Natural killer cell (primary cell): ENCODE measurements at regions not wholly inside any gene's neighbourhood (a gene's known extent, or its start where the extent isn't known, plus 50 kb on each side); places are given as distances from the start of the nearest gene placed in this dataset.

ENCODE experiments used
- ATAC-seq, 3 donors: fragments of 150-1000 bp in 2 of 3; fragments of 200-7000 bp in 1 of 3; cut with Tn5 transposase; 1 replicate in 1 of 3; 2 replicates in 2 of 3; pipeline ENCODE4 v1.10.0; 2021; ENCODE audit warnings: mild to moderate bottlenecking in 2 of 3, moderate library complexity in 2 of 3
- DNase-seq, 2 donors: peaks; one replicate each; pipeline versions ENCODE4 v3.0.0 to v3.0.0-alpha.2; 2013 to 2021; ENCODE audit warnings: mixed read lengths in 1 of 2
- H3K27ac ChIP-seq: one replicate; pipeline ENCODE4 v1.5.1; 2013; ENCODE audit warnings: mild to moderate bottlenecking, low read length
- H3K27me3 ChIP-seq: one replicate; pipeline ENCODE4 v1.6.1; 2013; ENCODE audit warnings: low read length; ENCODE audit not compliant: control insufficient read depth, insufficient read depth
- H3K36me3 ChIP-seq: one replicate; pipeline ENCODE4 v1.6.1; 2013; ENCODE audit warnings: low read length; ENCODE audit not compliant: control insufficient read depth, insufficient read depth
- H3K4me1 ChIP-seq: one replicate; pipeline ENCODE4 v1.6.1; 2013; ENCODE audit warnings: low read length; ENCODE audit not compliant: control insufficient read depth, insufficient read depth
- H3K4me3 ChIP-seq: one replicate; pipeline ENCODE4 v1.5.1; 2013; ENCODE audit warnings: low read length
- H3K9me3 ChIP-seq: one replicate; pipeline ENCODE4 v1.6.1; 2013; ENCODE audit warnings: low read length; ENCODE audit not compliant: control insufficient read depth, insufficient read depth
- H3K27ac Mint-ChIP-seq, 2 donors: one replicate each; pipeline ENCODE4 v1.8.0; 2022; ENCODE audit warnings: mild to moderate bottlenecking in 2 of 2, mixed read lengths in 2 of 2, moderate library complexity in 1 of 2
- H3K27me3 Mint-ChIP-seq, 2 donors: one replicate each; pipeline ENCODE4 v1.8.0; 2022; ENCODE audit warnings: low read depth in 2 of 2, mixed read lengths in 2 of 2
- H3K36me3 Mint-ChIP-seq: one replicate; pipeline ENCODE4 v1.8.0; 2022; ENCODE audit warnings: mixed read lengths
- H3K4me1 Mint-ChIP-seq, 2 donors: one replicate each; pipeline ENCODE4 v1.8.0; 2022; ENCODE audit warnings: mixed read lengths in 2 of 2
- H3K4me3 Mint-ChIP-seq: one replicate; pipeline ENCODE4 v1.8.0; 2022; ENCODE audit warnings: mild to moderate bottlenecking, moderate library complexity, mixed read lengths
- H3K9me3 Mint-ChIP-seq, 2 donors: one replicate each; pipeline ENCODE4 v1.8.0; 2022; ENCODE audit warnings: mixed read lengths in 2 of 2
- WGBS: methylation state at CpG from one replicate; pipeline ENCODE4 v1.1.7; 2013; ENCODE audit warnings: missing lambda C conversion rate; ENCODE audit not compliant: insufficient coverage; 5-methylcytosine and 5-hydroxymethylcytosine counted together
- intact Hi-C: fragments of 100-400 bp; cut with micrococcal nuclease; formaldehyde crosslinking; loops from one replicate; pipeline ENCODE4 v1.14.2; 2022
- TF ChIP-seq, protein P1 (sequence below): fragments of 200-600 bp; IDR thresholded peaks from one replicate; pipeline ENCODE4 v1.8.0; 2022; ENCODE audit warnings: antibody characterized with exemption

DNA sequence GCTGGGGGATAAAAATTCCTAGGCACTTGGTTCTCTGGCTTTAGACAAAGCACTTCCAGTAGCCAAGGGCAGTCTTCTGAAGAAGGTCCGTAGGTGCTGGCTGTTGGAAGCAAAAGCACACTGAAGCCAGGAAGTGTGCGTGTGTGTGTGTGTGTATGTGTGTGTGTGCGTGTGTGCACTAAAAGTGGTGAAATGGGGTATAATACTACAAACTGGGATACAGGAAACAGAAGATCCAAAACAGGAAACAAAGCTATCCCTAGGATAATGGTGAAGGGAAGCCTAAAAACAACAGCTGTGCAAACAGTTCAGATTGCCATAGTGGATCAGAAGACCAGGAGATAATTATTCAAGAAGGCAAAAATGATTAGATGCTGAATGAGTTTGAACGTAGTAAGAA, 103.4 kb downstream of the IL20RB start:
- Mint-ChIP-seq H3K9me3 (no peaks in the 10 kb centered on the region), H3K27me3 (peaks cover 2 to 19% of the 10 kb centered on the region in 2 donors), H3K4me3 (no peak overlapping the region), H3K36me3 (no peaks in the 10 kb centered on the region), H3K4me1 (no peaks in the 10 kb centered on the region), H3K27ac (no peak overlapping the region)
- Histone ChIP-seq H3K9me3 (no peaks in the 10 kb centered on the region), H3K27me3 (no peaks in the 10 kb centered on the region), H3K27ac (no peak overlapping the region), H3K36me3 (no peaks in the 10 kb centered on the region), H3K4me1 (no peaks in the 10 kb centered on the region), H3K4me3 (no peak overlapping the region)
- ATAC-seq: no peak
- intact Hi-C loops: no loop called here
- TF ChIP-seq, protein P1, sequence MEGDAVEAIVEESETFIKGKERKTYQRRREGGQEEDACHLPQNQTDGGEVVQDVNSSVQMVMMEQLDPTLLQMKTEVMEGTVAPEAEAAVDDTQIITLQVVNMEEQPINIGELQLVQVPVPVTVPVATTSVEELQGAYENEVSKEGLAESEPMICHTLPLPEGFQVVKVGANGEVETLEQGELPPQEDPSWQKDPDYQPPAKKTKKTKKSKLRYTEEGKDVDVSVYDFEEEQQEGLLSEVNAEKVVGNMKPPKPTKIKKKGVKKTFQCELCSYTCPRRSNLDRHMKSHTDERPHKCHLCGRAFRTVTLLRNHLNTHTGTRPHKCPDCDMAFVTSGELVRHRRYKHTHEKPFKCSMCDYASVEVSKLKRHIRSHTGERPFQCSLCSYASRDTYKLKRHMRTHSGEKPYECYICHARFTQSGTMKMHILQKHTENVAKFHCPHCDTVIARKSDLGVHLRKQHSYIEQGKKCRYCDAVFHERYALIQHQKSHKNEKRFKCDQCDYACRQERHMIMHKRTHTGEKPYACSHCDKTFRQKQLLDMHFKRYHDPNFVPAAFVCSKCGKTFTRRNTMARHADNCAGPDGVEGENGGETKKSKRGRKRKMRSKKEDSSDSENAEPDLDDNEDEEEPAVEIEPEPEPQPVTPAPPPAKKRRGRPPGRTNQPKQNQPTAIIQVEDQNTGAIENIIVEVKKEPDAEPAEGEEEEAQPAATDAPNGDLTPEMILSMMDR: no peak
- WGBS: 86% methylated on average over 4 of the region's 4 CpGs
- DNase-seq: no peak

DNA sequence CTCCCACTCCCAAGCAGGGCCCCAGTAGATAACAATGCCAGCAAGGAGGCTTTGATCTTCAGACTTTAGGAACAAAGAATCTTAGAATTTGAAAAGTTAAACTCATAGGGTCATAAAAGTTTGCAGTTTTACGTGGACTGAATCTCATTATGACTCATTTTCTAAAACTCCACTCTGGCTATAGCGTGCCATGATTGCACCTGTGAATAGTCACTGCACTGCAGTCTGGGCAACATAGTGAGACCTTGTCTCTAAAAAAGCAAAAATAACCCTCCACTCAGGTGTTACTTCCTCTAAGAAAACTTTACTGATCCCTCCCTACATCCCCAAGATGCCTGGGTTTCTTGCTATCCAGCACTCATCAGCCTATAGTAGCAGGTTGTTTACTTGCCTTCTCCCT, 104.5 kb downstream of the IL20RB start:
- Mint-ChIP-seq H3K4me1 (no peaks in the 10 kb centered on the region), H3K4me3 (no peak overlapping the region), H3K27me3 (peaks cover 8 to 16% of the 10 kb centered on the region in 2 donors), H3K27ac (no peak overlapping the region), H3K9me3 (no peaks in the 10 kb centered on the region), H3K36me3 (no peaks in the 10 kb centered on the region)
- Histone ChIP-seq H3K27me3 (no peaks in the 10 kb centered on the region), H3K36me3 (no peaks in the 10 kb centered on the region), H3K4me1 (no peaks in the 10 kb centered on the region), H3K27ac (no peak overlapping the region), H3K4me3 (no peak overlapping the region), H3K9me3 (no peaks in the 10 kb centered on the region)
- 72% methylated on average over 2 of the region's 2 CpGs for WGBS
- intact Hi-C loops: no loop called here
- TF ChIP-seq, protein P1: no peak
- ATAC-seq: no peak
- no peak for DNase-seq

DNA sequence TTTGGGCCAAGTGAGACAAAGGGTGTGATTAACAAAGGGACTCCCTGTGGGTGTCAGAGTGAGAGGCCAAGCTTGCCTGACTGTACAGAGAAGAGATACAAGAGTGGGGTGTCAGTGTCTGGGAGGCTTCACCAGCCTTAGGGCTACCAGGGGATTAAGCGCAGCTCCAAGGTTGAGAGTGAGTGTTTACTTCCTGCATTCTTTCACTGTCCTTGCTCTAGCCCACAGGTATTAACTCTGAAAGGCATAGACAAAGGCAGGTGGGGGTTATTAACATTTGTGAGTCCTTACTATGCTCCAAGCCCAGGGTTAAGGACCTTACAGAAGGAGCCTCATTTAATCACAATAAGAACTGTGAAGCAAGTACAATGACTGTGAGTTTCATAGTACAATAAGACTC, 107.6 kb downstream of the IL20RB start:
- ATAC-seq (no peak), DNase-seq (no peak)
- Histone ChIP-seq H3K4me1 (no peaks in the 10 kb centered on the region), H3K9me3 (no peaks in the 10 kb centered on the region), H3K36me3 (no peaks in the 10 kb centered on the region), H3K27ac (no peak overlapping the region), H3K4me3 (no peak overlapping the region), H3K27me3 (no peaks in the 10 kb centered on the region)
- no peaks in the 10 kb centered on the region for H3K36me3 Mint-ChIP-seq
- H3K4me3 Mint-ChIP-seq: no peak overlapping the region
- no peak overlapping the region for H3K27ac Mint-ChIP-seq
- intact Hi-C loops: no loop called here
- TF ChIP-seq, protein P1: no peak
- WGBS: 100% methylated on average over 1 of the region's 1 CpG
- H3K4me1 Mint-ChIP-seq: no peaks in the 10 kb centered on the region
- no peaks in the 10 kb centered on the region for H3K9me3 Mint-ChIP-seq
- H3K27me3 Mint-ChIP-seq: peaks cover 12 to 16% of the 10 kb centered on the region in 2 donors

DNA sequence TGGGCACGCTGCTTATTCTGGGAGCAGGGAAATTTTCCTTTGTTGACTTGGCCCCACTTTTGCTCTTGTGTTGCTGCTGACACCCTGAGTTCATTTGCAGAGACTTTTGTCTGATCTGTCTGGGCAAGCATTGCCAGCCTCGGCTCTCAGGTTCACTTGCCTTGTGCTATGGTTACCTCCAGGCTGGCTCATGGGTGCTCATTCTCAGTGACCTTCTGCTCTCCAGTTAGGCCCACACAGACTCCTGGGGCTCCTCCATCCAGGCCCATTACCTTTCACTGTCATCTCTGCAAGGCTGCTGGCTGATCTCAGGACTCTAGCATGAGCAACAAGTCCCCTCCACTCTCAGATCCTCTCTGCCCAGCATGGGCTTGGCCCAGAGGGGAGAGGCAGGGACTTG, 108.3 kb downstream of the IL20RB start:
- TF ChIP-seq, protein P1: no peak
- DNase-seq (no peak), ATAC-seq (no peak)
- Mint-ChIP-seq H3K4me3 (no peak overlapping the region), H3K4me1 (no peaks in the 10 kb centered on the region), H3K36me3 (no peaks in the 10 kb centered on the region), H3K27me3 (peaks cover 10 to 21% of the 10 kb centered on the region in 2 donors), H3K9me3 (no peaks in the 10 kb centered on the region), H3K27ac (no peak overlapping the region)
- no peak overlapping the region for H3K27ac ChIP-seq
- H3K9me3 ChIP-seq: no peaks in the 10 kb centered on the region
- H3K27me3 ChIP-seq: no peaks in the 10 kb centered on the region
- WGBS: 83% methylated on average over 2 of the region's 2 CpGs
- intact Hi-C loops: no loop called here
- no peaks in the 10 kb centered on the region for H3K4me1 ChIP-seq
- H3K36me3 ChIP-seq: no peaks in the 10 kb centered on the region
- no peak overlapping the region for H3K4me3 ChIP-seq
